ENCODE measurements at regions not wholly inside any gene's neighbourhood (a gene's known extent, or its start where the extent isn't known, plus 50 kb on each side); places are given as distances from the start of the nearest gene placed in this dataset.

- TF ChIP-seq, protein P1, sequence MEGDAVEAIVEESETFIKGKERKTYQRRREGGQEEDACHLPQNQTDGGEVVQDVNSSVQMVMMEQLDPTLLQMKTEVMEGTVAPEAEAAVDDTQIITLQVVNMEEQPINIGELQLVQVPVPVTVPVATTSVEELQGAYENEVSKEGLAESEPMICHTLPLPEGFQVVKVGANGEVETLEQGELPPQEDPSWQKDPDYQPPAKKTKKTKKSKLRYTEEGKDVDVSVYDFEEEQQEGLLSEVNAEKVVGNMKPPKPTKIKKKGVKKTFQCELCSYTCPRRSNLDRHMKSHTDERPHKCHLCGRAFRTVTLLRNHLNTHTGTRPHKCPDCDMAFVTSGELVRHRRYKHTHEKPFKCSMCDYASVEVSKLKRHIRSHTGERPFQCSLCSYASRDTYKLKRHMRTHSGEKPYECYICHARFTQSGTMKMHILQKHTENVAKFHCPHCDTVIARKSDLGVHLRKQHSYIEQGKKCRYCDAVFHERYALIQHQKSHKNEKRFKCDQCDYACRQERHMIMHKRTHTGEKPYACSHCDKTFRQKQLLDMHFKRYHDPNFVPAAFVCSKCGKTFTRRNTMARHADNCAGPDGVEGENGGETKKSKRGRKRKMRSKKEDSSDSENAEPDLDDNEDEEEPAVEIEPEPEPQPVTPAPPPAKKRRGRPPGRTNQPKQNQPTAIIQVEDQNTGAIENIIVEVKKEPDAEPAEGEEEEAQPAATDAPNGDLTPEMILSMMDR (IDR thresholded peaks at IDR 0.05; ENCODE audit: low read depth, low read length, missing input control), result no peak
- TF ChIP-seq TAF1 (conservative IDR thresholded peaks at IDR 0.05), result no peak
- TF ChIP-seq ZBTB33 (IDR thresholded peaks at IDR 0.05), result no peak
- TF ChIP-seq RAD21 (IDR thresholded peaks at IDR 0.05), result no peak
- TF ChIP-seq, protein P2, sequence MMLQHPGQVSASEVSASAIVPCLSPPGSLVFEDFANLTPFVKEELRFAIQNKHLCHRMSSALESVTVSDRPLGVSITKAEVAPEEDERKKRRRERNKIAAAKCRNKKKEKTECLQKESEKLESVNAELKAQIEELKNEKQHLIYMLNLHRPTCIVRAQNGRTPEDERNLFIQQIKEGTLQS (IDR thresholded peaks at IDR 0.05), result no peak
These were observed 695.0 kb upstream of the MAP3K7 start for GRCh38 chr6:91281901-91282300.

Measured in liver (tissue), 3 donors.